H1 (cell line): ENCODE measurements at regions not wholly inside any gene's neighbourhood (a gene's known extent, or its start where the extent isn't known, plus 50 kb on each side); places are given as distances from the start of the nearest gene placed in this dataset.

Experiments
- CTCF ChIA-PET: fragments of 300-600 bp; sonication (Branson Sonifier 250); formaldehyde crosslinking; loops from one replicate; lab custom pipeline; 2021; ENCODE audit not compliant: partially characterized antibody; lab: Charles Lee
- POLR2A ChIA-PET: fragments of 300-600 bp; sonication (Branson Sonifier 250); formaldehyde crosslinking; loops from one replicate; lab custom pipeline; 2021; ENCODE audit warnings: inconsistent platforms; ENCODE audit not compliant: partially characterized antibody; lab: Charles Lee
- DNase-seq, 2 experiments: peaks; one replicate each; pipeline versions ENCODE4 v3.0.0 to v3.0.0-alpha.2; 2010 to 2022; ENCODE audit warnings: low spot score in 2 of 2, low read depth in 1 of 2, mixed read lengths in 1 of 2
- FAIRE-seq: peaks from 2 replicates; lab custom pipeline; 2011; peaks lifted over from hg19 to GRCh38; lab: Jason Lieb, UNC
- H2AFZ ChIP-seq: 2 replicates; pipeline ENCODE4 v1.8.1; 2012; ENCODE audit warnings: low read length, inconsistent platforms
- H2AK5ac ChIP-seq: 2 replicates; pipeline ENCODE4 v1.6.1; 2013; ENCODE audit warnings: low read depth, low read length
- H2BK120ac ChIP-seq: replicated peaks from 2 replicates; pipeline ENCODE3; 2013; ENCODE audit warnings: low read depth, low read length, inconsistent platforms
- H2BK12ac ChIP-seq: 2 replicates; pipeline ENCODE4 v1.6.1; 2013; ENCODE audit warnings: low read depth, low read length
- H2BK15ac ChIP-seq: 2 replicates; pipeline ENCODE4 v1.6.1; 2013; ENCODE audit warnings: low read length
- H2BK20ac ChIP-seq: 2 replicates; pipeline ENCODE4 v1.6.1; 2013; ENCODE audit warnings: low read length
- H2BK5ac ChIP-seq: 2 replicates; pipeline ENCODE4 v1.6.1; 2013; ENCODE audit warnings: low read depth, low read length
- H3K14ac ChIP-seq: 2 replicates; pipeline ENCODE4 v1.6.1; 2013; ENCODE audit warnings: inconsistent platforms; ENCODE audit not compliant: insufficient read length
- H3K18ac ChIP-seq: 2 replicates; pipeline ENCODE4 v1.6.1; 2013; ENCODE audit warnings: low read length; ENCODE audit errors: extremely low read depth
- H3K23ac ChIP-seq: 2 replicates; pipeline ENCODE4 v1.6.1; 2013; ENCODE audit warnings: inconsistent platforms; ENCODE audit not compliant: insufficient read length
- H3K23me2 ChIP-seq: 2 replicates; pipeline ENCODE4 v1.6.1; 2013; ENCODE audit warnings: low read depth, low read length
- H3K27ac ChIP-seq: 2 replicates; pipeline ENCODE4 v1.6.1; 2011; ENCODE audit warnings: low read depth, low read length, inconsistent platforms
- H3K27me3 ChIP-seq, 4 experiments: replicated peaks in 1 of 4; 1 replicate in 1 of 4; 2 replicates in 3 of 4; pipeline versions ENCODE4 v1.6.1 to v1.8.1; 2011 to 2013; ENCODE audit warnings: low read length in 3 of 4, mild to moderate bottlenecking in 3 of 4, inconsistent platforms in 2 of 4, mixed read lengths in 2 of 4, moderate library complexity in 1 of 4; ENCODE audit not compliant: control insufficient read depth in 3 of 4, insufficient read depth in 3 of 4; ENCODE audit errors: extremely low read depth in 1 of 4
- H3K36me3 ChIP-seq, 4 experiments: 2 replicates each; pipeline versions ENCODE4 v1.6.1 to v1.8.1; 2011 to 2013; ENCODE audit warnings: mild to moderate bottlenecking in 4 of 4, low read length in 3 of 4, moderate library complexity in 2 of 4, control low read depth in 1 of 4, inconsistent platforms in 1 of 4; ENCODE audit not compliant: insufficient read depth in 4 of 4, control insufficient read depth in 2 of 4
- H3K4ac ChIP-seq: replicated peaks from 2 replicates; pipeline ENCODE3; 2013; ENCODE audit warnings: low read length, low read depth, mixed read lengths, inconsistent platforms; ENCODE audit not compliant: insufficient read length
- H3K4me1 ChIP-seq, 4 experiments: replicated peaks in 1 of 4; 1 replicate in 1 of 4; 2 replicates in 3 of 4; pipeline versions ENCODE4 v1.6.1 to v1.8.1; 2011 to 2013; ENCODE audit warnings: low read length in 3 of 4, inconsistent platforms in 2 of 4, mixed read lengths in 1 of 4; ENCODE audit not compliant: insufficient read depth in 4 of 4, control insufficient read depth in 3 of 4
- H3K4me2 ChIP-seq, 2 experiments: 2 replicates each; pipeline versions ENCODE4 v1.6.1 to v1.8.1; 2011 to 2013; ENCODE audit warnings: low read depth in 2 of 2, low read length in 2 of 2, control low read depth in 1 of 2, inconsistent platforms in 1 of 2, mild to moderate bottlenecking in 1 of 2; ENCODE audit not compliant: insufficient read depth in 1 of 2
- H3K4me3 ChIP-seq, 4 experiments: fragments of 200-600, 300-600 bp in 1 of 4; sonication (generic), shearing (Covaris generic), sonication (Bioruptor Twin) in 1 of 4; 2 replicates each; pipeline versions ENCODE4 v1.5.1 to v1.8.1; 2011 to 2016; ENCODE audit warnings: low read length in 4 of 4, low read depth in 3 of 4, control low read depth in 2 of 4, inconsistent platforms in 2 of 4, mild to moderate bottlenecking in 2 of 4, mixed read lengths in 1 of 4, moderate library complexity in 1 of 4; ENCODE audit not compliant: insufficient read depth in 2 of 4; ENCODE audit errors: extremely low read depth in 1 of 4
- H3K56ac ChIP-seq: replicated peaks from 2 replicates; pipeline ENCODE3; 2013; ENCODE audit warnings: low read depth, mild to moderate bottlenecking, mixed read lengths, low read length, inconsistent platforms; ENCODE audit not compliant: insufficient read length
- H3K79me1 ChIP-seq: 2 replicates; pipeline ENCODE4 v1.6.1; 2013; ENCODE audit warnings: low read depth, low read length, control low read depth
- H3K79me2 ChIP-seq, 2 experiments: 2 replicates each; pipeline versions ENCODE4 v1.6.1 to v1.8.1; 2012 to 2013; ENCODE audit warnings: low read length in 2 of 2, mild to moderate bottlenecking in 2 of 2, inconsistent platforms in 1 of 2; ENCODE audit not compliant: insufficient read depth in 2 of 2, control insufficient read depth in 1 of 2
- H3K9ac ChIP-seq, 4 experiments: replicated peaks in 1 of 4; 1 replicate in 1 of 4; 2 replicates in 3 of 4; pipeline versions ENCODE4 v1.6.1 to v1.8.1; 2011 to 2013; ENCODE audit warnings: low read depth in 3 of 4, low read length in 3 of 4, control low read depth in 2 of 4, mild to moderate bottlenecking in 2 of 4, moderate library complexity in 2 of 4, inconsistent platforms in 1 of 4; ENCODE audit errors: extremely low read depth in 1 of 4
- H3K9me3 ChIP-seq, 2 experiments: 2 replicates each; pipeline versions ENCODE4 v1.6.1 to v1.8.1; 2012 to 2013; ENCODE audit warnings: mild to moderate bottlenecking in 2 of 2, moderate library complexity in 2 of 2, control low read depth in 1 of 2, inconsistent platforms in 1 of 2, low read depth in 1 of 2, low read length in 1 of 2, mixed read lengths in 1 of 2; ENCODE audit not compliant: insufficient read depth in 2 of 2
- H4K20me1 ChIP-seq, 2 experiments: replicated peaks in 1 of 2; 2 replicates each; pipeline versions ENCODE3 to v1.8.1; 2011 to 2013; ENCODE audit warnings: inconsistent platforms in 2 of 2, low read length in 2 of 2, mild to moderate bottlenecking in 1 of 2; ENCODE audit not compliant: insufficient read depth in 2 of 2, control insufficient read depth in 1 of 2
- H4K5ac ChIP-seq: 2 replicates; pipeline ENCODE4 v1.6.1; 2013; ENCODE audit warnings: low read length, low read depth, mixed read lengths, inconsistent platforms; ENCODE audit not compliant: insufficient read length
- H4K8ac ChIP-seq: 2 replicates; pipeline ENCODE4 v1.8.0; 2013; ENCODE audit warnings: mild to moderate bottlenecking, moderate library complexity, low read length, inconsistent platforms; ENCODE audit not compliant: insufficient read depth; ENCODE audit errors: extremely low read depth
- H4K91ac ChIP-seq: replicated peaks from 2 replicates; pipeline ENCODE3; 2013; ENCODE audit warnings: low read length, mixed read lengths, inconsistent platforms; ENCODE audit not compliant: insufficient read length
- BCL11A ChIP-seq, 2 experiments: IDR thresholded peaks; one replicate each; pipeline ENCODE4 v1.6.1; 2011; ENCODE audit warnings: low read depth in 2 of 2, low read length in 2 of 2, mild to moderate bottlenecking in 2 of 2
- SIN3A ChIP-seq, 2 experiments: IDR thresholded peaks in 1 of 2; conservative IDR thresholded peaks in 1 of 2; 2 replicates each; pipeline ENCODE4 v1.6.1; 2011 to 2012; ENCODE audit warnings: low read length in 2 of 2, improper control_type of control experiment in 1 of 2, low read depth in 1 of 2, mild to moderate bottlenecking in 1 of 2
- TCF12 ChIP-seq: IDR thresholded peaks from 2 replicates; pipeline ENCODE4 v1.6.1; 2011; ENCODE audit warnings: low read depth, mild to moderate bottlenecking, low read length
- WGBS, 2 experiments: shearing (Covaris generic) in 1 of 2; methylation state at CpG; one replicate each; pipeline versions ENCODE4 v1.1.6 to v1.1.7; 2013 to 2015; ENCODE audit warnings: low lambda C conversion rate in 2 of 2, mixed read lengths in 2 of 2, inconsistent platforms in 1 of 2, low coverage in 1 of 2, missing lambda C conversion rate in 1 of 2; ENCODE audit not compliant: insufficient replicate concordance in 2 of 2, insufficient coverage in 1 of 2, insufficient read length in 1 of 2; ENCODE audit errors: extremely low coverage in 1 of 2, missing lambda C conversion rate in 1 of 2; 5-methylcytosine and 5-hydroxymethylcytosine counted together
- TF ChIP-seq, protein P1 (sequence below): IDR thresholded peaks from 2 replicates; pipeline ENCODE4 v1.6.1; 2011; ENCODE audit warnings: low read depth, mild to moderate bottlenecking, low read length; ENCODE audit not compliant: insufficient read depth

DNA sequence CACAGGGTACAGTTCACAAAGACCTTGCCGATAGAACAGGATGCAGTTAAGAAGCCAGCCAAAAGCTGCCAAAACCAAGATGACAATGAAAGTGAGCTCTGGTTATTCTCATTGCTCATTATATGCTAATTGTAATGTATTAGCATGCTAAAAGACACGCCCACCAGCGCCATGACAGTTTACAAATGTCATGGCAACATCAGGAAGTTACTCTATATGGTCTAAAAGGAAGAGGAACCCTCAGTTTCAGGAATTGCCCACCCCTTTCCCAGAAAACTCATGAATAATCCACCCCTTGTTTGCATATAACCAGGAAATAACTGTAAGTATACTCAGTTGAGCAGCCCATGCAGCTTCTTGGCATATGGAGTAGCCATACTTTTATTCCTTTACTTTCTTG, 748.7 kb downstream of the QKI start:
- Histone ChIP-seq H4K20me1 (no peaks in the 10 kb centered on the region), H3K18ac (no peak overlapping the region), H3K4me1 (peaks cover 0 to 4% (median 2%) of the 10 kb centered on the region in 4 experiments; a peak in 2 of 7 replicates), H3K56ac (no peak overlapping the region), H2BK12ac (no peak overlapping the region), H3K23ac (no peak overlapping the region), H3K27me3 (no peaks in the 10 kb centered on the region), H2BK120ac (no peak overlapping the region), H2AFZ (no peak overlapping the region), H3K27ac (no peak overlapping the region), H3K79me1 (no peaks in the 10 kb centered on the region), H2BK20ac (0 out of 2 replicates have a peak overlapping the region, but pooled peaks have one; percentile 48), H4K91ac (no peak overlapping the region), H4K5ac (no peak overlapping the region), H3K9me3 (no peaks in the 10 kb centered on the region), H3K4ac (no peak overlapping the region), H3K4me3 (no peak overlapping the region), H3K4me2 (no peak overlapping the region), H3K14ac (no peak overlapping the region)
- 100% methylated on average over 3 of the region's 3 CpGs; no CpG with 5 or more reads in 1 of the 2 experiments for WGBS, 2 experiments
- POLR2A ChIA-PET: no interaction called here
- DNase-seq: no peak
- CTCF ChIA-PET: interaction anchor here (1.6 kb wide), 1 partner anchor 10 kb away, joined by 5 read pairs; no protein-coding TSS in a partner anchor
- TF ChIP-seq SIN3A (conservative IDR thresholded peaks at IDR 0.05 in 1 of 2, IDR thresholded peaks at IDR 0.05 in 1 of 2; ENCODE audit: low read depth in 1 of 2, low read length in 2 of 2) (no peak), BCL11A (IDR thresholded peaks at IDR 0.05; ENCODE audit: low read depth in 2 of 2, low read length in 2 of 2) (no peak), TCF12 (no peak)
- TF ChIP-seq, protein P1, sequence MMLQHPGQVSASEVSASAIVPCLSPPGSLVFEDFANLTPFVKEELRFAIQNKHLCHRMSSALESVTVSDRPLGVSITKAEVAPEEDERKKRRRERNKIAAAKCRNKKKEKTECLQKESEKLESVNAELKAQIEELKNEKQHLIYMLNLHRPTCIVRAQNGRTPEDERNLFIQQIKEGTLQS: no peak
- TF ChIP-seq, all 59 proteins: peak for 0
- Histone ChIP-seq H3K79me2 (no peaks in the 10 kb centered on the region), H4K8ac (no peak overlapping the region), H2AK5ac (no peak overlapping the region), H2BK15ac (no peak overlapping the region), H3K23me2 (no peaks in the 10 kb centered on the region), H3K9ac (no peak overlapping the region), H3K36me3 (no peaks in the 10 kb centered on the region), H2BK5ac (no peak overlapping the region)
- no peak for FAIRE-seq
